Sigmoid colon (tissue), 3 donors: ENCODE measurements at regions not wholly inside any gene's neighbourhood (a gene's known extent, or its start where the extent isn't known, plus 50 kb on each side); places are given as distances from the start of the nearest gene placed in this dataset.
"Not testable (repeated sequence)": the region's sequence is repeated elsewhere in the genome, so short reads cannot be mapped to it uniquely, and the experiment has no call there.

ENCODE experiments used
- CTCF ChIP-seq, 4 experiments: fragments of 450-650 bp in 3 of 4; fragments of 200-600 bp in 1 of 4; IDR thresholded peaks; one replicate each; pipeline ENCODE4 v1.5.1; 2016 to 2019; ENCODE audit warnings: antibody characterized with exemption in 4 of 4, mild to moderate bottlenecking in 3 of 4, moderate library complexity in 2 of 4
- POLR2A ChIP-seq, 2 donors: fragments of 450-650 bp; IDR thresholded peaks; one replicate each; pipeline ENCODE4 v1.6.1; 2016; ENCODE audit warnings: antibody characterized with exemption in 2 of 2, mild to moderate bottlenecking in 2 of 2, moderate library complexity in 2 of 2

GRCh38 chr7:150146124-150146523, 177.0 kb upstream of the LRRC61 start:
- TF ChIP-seq CTCF, POLR2A (IDR thresholded peaks at IDR 0.05): not testable (repeated sequence)
